ENCODE measurements at regions not wholly inside any gene's neighbourhood (a gene's known extent, or its start where the extent isn't known, plus 50 kb on each side); places are given as distances from the start of the nearest gene placed in this dataset.

GRCh38 chr10:6774406-6774805 lies 194.3 kb upstream of the PRKCQ start:
- no peak for DNase-seq (ENCODE audit: low read depth, low spot score)

- DNase-seq (ENCODE audit: low read depth, low spot score): no peak
Observed at GRCh38 chr10:6771331-6771730, 191.3 kb upstream of the PRKCQ start.

GRCh38 chr10:6770846-6771245 lies 190.8 kb upstream of the PRKCQ start:
- DNase-seq (ENCODE audit: low read depth, low spot score): no peak

- no peak for DNase-seq (ENCODE audit: low read depth, low spot score)
Observed at GRCh38 chr10:6769704-6770417, 189.8 kb upstream of the PRKCQ start.

GRCh38 chr10:6766131-6766801 lies 186.2 kb upstream of the PRKCQ start:
- no peak for DNase-seq (ENCODE audit: low read depth, low spot score)

- no peak for DNase-seq (ENCODE audit: low read depth, low spot score)
Observed at GRCh38 chr10:6763423-6763822, 183.3 kb upstream of the PRKCQ start.

GRCh38 chr10:6763001-6763400 lies 182.9 kb upstream of the PRKCQ start:
- no peak for DNase-seq (ENCODE audit: low read depth, low spot score)

- no peak for DNase-seq (ENCODE audit: low read depth, low spot score)
Observed at GRCh38 chr10:6759961-6760360, 179.9 kb upstream of the PRKCQ start.

- DNase-seq (ENCODE audit: low read depth, low spot score): no peak
Observed at GRCh38 chr10:6757158-6757557, 177.1 kb upstream of the PRKCQ start.

- no peak for DNase-seq (ENCODE audit: low read depth, low spot score)
Observed at GRCh38 chr10:6756716-6757115, 176.6 kb upstream of the PRKCQ start.

GRCh38 chr10:6755781-6756460 lies 175.8 kb upstream of the PRKCQ start:
- DNase-seq (ENCODE audit: low read depth, low spot score): peak; percentile 47

GRCh38 chr10:6753644-6754043 lies 173.6 kb upstream of the PRKCQ start:
- no peak for DNase-seq (ENCODE audit: low read depth, low spot score)

- DNase-seq (ENCODE audit: low read depth, low spot score): no peak
Observed at GRCh38 chr10:6751363-6751762, 171.3 kb upstream of the PRKCQ start.

- no peak for DNase-seq (ENCODE audit: low read depth, low spot score)
Observed at GRCh38 chr10:6748981-6749635, 169.0 kb upstream of the PRKCQ start.

- no peak for DNase-seq (ENCODE audit: low read depth, low spot score)
Observed at GRCh38 chr10:6748029-6748428, 168.0 kb upstream of the PRKCQ start.

- DNase-seq (ENCODE audit: low read depth, low spot score): no peak
Observed at GRCh38 chr10:6746782-6747181, 166.7 kb upstream of the PRKCQ start.

GRCh38 chr10:6743291-6743849 lies 163.3 kb upstream of the PRKCQ start:
- DNase-seq (ENCODE audit: low read depth, low spot score): no peak

- no peak for DNase-seq (ENCODE audit: low read depth, low spot score)
Observed at GRCh38 chr10:6741541-6741941, 161.5 kb upstream of the PRKCQ start.

- DNase-seq (ENCODE audit: low read depth, low spot score): no peak
Observed at GRCh38 chr10:6739530-6740174, 159.6 kb upstream of the PRKCQ start.

- no peak for DNase-seq (ENCODE audit: low read depth, low spot score)
Observed at GRCh38 chr10:6738112-6738768, 158.2 kb upstream of the PRKCQ start.

- no peak for DNase-seq (ENCODE audit: low read depth, low spot score)
Observed at GRCh38 chr10:6737758-6738111, 157.7 kb upstream of the PRKCQ start.

All from pulmonary artery endothelial cell (primary cell).